ENCODE measurements at regions not wholly inside any gene's neighbourhood (a gene's known extent, or its start where the extent isn't known, plus 50 kb on each side); places are given as distances from the start of the nearest gene placed in this dataset.

GRCh38 chr6:82588859-82589412, 225.3 kb downstream of the TPBG start:
- H3K23ac ChIP-seq (ENCODE audit: low read length in 2 of 2), result no peak overlapping the region
- no peak overlapping the region for H2AFZ ChIP-seq (ENCODE audit: low read depth, low read length)
- no peaks in the 10 kb centered on the region for H3K36me3 ChIP-seq (ENCODE audit: control insufficient read depth in 1 of 2, insufficient read depth in 2 of 2, low read depth in 1 of 2, low read length in 2 of 2)
- H2BK12ac ChIP-seq (ENCODE audit: low read length in 2 of 2), result no peak overlapping the region
- no peak overlapping the region for H2BK15ac ChIP-seq (ENCODE audit: low read depth, poor library complexity, severe bottlenecking)
- H2BK5ac ChIP-seq (ENCODE audit: low read depth, low read length, poor library complexity, severe bottlenecking), result no peak overlapping the region
- no peak overlapping the region for H2BK120ac ChIP-seq (ENCODE audit: low read depth, low read length)
- no peak overlapping the region for H3K9ac ChIP-seq (ENCODE audit: low read length)
- H3K27me3 ChIP-seq (ENCODE audit: control insufficient read depth in 1 of 2, insufficient read depth in 1 of 2, low read length in 2 of 2), result no peaks in the 10 kb centered on the region
- no peaks in the 10 kb centered on the region for H3K9me3 ChIP-seq (ENCODE audit: control insufficient read depth, low read length)
- no peaks in the 10 kb centered on the region for H3K79me1 ChIP-seq (replicated peaks; ENCODE audit: low read length, poor library complexity, severe bottlenecking)
- H2AK5ac ChIP-seq (ENCODE audit: low read length, severe bottlenecking), result no peak overlapping the region
- H3K27ac ChIP-seq (ENCODE audit: low read length, poor library complexity, severe bottlenecking), result no peak overlapping the region
- no peaks in the 10 kb centered on the region for H3K4me1 ChIP-seq (ENCODE audit: control insufficient read depth, insufficient read depth, low read depth, low read length)
- no peak overlapping the region for H3K4me3 ChIP-seq (ENCODE audit: insufficient read depth in 1 of 2, low read depth in 1 of 2, low read length in 2 of 2)
- H3K4me2 ChIP-seq (ENCODE audit: low read length, poor library complexity, severe bottlenecking), result no peak overlapping the region
- H4K8ac ChIP-seq (ENCODE audit: low read length), result no peak overlapping the region
- no peak for DNase-seq
- no peak overlapping the region for H3K18ac ChIP-seq (ENCODE audit: low read depth in 1 of 2, low read length in 2 of 2)
- no peak overlapping the region for H4K91ac ChIP-seq (ENCODE audit: low read length)
- WGBS, result 72% methylated on average over 1 of the region's 1 CpG
- H3K4ac ChIP-seq (ENCODE audit: low read depth in 1 of 2, low read length in 2 of 2), result no peak overlapping the region
- no peak overlapping the region for H3K14ac ChIP-seq (ENCODE audit: low read length in 2 of 2)

GRCh38 chr6:82589509-82590206, 226.0 kb downstream of the TPBG start:
- Histone ChIP-seq H4K91ac (ENCODE audit: low read length) (no peak overlapping the region), H3K4me3 (ENCODE audit: insufficient read depth in 1 of 2, low read depth in 1 of 2, low read length in 2 of 2) (no peak overlapping the region), H3K23ac (ENCODE audit: low read length in 2 of 2) (no peak overlapping the region), H3K27me3 (ENCODE audit: control insufficient read depth in 1 of 2, insufficient read depth in 1 of 2, low read length in 2 of 2) (no peaks in the 10 kb centered on the region), H2BK12ac (ENCODE audit: low read length in 2 of 2) (no peak overlapping the region), H3K9me3 (ENCODE audit: control insufficient read depth, low read length) (no peaks in the 10 kb centered on the region), H3K4ac (ENCODE audit: low read depth in 1 of 2, low read length in 2 of 2) (no peak overlapping the region), H4K8ac (ENCODE audit: low read length) (no peak overlapping the region), H3K4me1 (ENCODE audit: control insufficient read depth, insufficient read depth, low read depth, low read length) (no peaks in the 10 kb centered on the region), H3K14ac (ENCODE audit: low read length in 2 of 2) (no peak overlapping the region), H2AK5ac (ENCODE audit: low read length, severe bottlenecking) (no peak overlapping the region), H2BK5ac (ENCODE audit: low read depth, low read length, poor library complexity, severe bottlenecking) (no peak overlapping the region), H2BK120ac (ENCODE audit: low read depth, low read length) (no peak overlapping the region), H3K18ac (ENCODE audit: low read depth in 1 of 2, low read length in 2 of 2) (peak overlapping the region in 1 of 2 experiments; percentile 11), H2AFZ (ENCODE audit: low read depth, low read length) (no peak overlapping the region), H3K9ac (ENCODE audit: low read length) (no peak overlapping the region), H3K79me1 (replicated peaks; ENCODE audit: low read length, poor library complexity, severe bottlenecking) (no peaks in the 10 kb centered on the region), H3K4me2 (ENCODE audit: low read length, poor library complexity, severe bottlenecking) (no peak overlapping the region), H2BK15ac (ENCODE audit: low read depth, poor library complexity, severe bottlenecking) (no peak overlapping the region), H3K27ac (ENCODE audit: low read length, poor library complexity, severe bottlenecking) (no peak overlapping the region), H3K36me3 (ENCODE audit: control insufficient read depth in 1 of 2, insufficient read depth in 2 of 2, low read depth in 1 of 2, low read length in 2 of 2) (no peaks in the 10 kb centered on the region)
- DNase-seq, result peak; percentile 84
- 40% methylated on average over 4 of the region's 5 CpGs for WGBS

DNA sequence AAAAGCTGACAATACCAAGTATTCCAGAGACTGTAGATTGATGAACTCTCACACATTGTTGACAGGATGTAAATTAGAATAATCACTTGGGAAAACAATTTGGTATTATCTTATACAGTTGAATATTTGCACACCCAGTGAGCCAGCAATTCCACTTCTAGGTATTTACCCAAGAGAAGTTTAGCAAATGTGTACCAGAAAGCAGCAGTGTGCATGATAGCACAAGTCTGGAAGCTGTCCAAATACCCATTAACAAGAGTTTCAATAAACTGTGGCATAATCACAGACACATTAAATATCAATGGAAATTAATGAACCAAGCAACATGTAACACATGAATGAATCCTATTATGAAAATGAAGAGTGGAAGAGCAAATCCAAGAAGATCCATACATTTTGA, 233.6 kb downstream of the TPBG start:
- no peak overlapping the region for H2AK5ac ChIP-seq (ENCODE audit: low read length, severe bottlenecking)
- H3K18ac ChIP-seq (ENCODE audit: low read depth in 1 of 2, low read length in 2 of 2), result no peak overlapping the region
- DNase-seq, result no peak
- no peak overlapping the region for H2AFZ ChIP-seq (ENCODE audit: low read depth, low read length)
- no peak overlapping the region for H3K4ac ChIP-seq (ENCODE audit: low read depth in 1 of 2, low read length in 2 of 2)
- H3K23ac ChIP-seq (ENCODE audit: low read length in 2 of 2), result no peak overlapping the region
- no peak overlapping the region for H3K4me3 ChIP-seq (ENCODE audit: insufficient read depth in 1 of 2, low read depth in 1 of 2, low read length in 2 of 2)
- no peak overlapping the region for H3K4me2 ChIP-seq (ENCODE audit: low read length, poor library complexity, severe bottlenecking)
- H2BK5ac ChIP-seq (ENCODE audit: low read depth, low read length, poor library complexity, severe bottlenecking), result no peak overlapping the region
- no peaks in the 10 kb centered on the region for H3K79me1 ChIP-seq (replicated peaks; ENCODE audit: low read length, poor library complexity, severe bottlenecking)
- no peak overlapping the region for H2BK120ac ChIP-seq (ENCODE audit: low read depth, low read length)
- H2BK15ac ChIP-seq (ENCODE audit: low read depth, poor library complexity, severe bottlenecking), result no peak overlapping the region
- H2BK12ac ChIP-seq (ENCODE audit: low read length in 2 of 2), result no peak overlapping the region
- no peak overlapping the region for H4K8ac ChIP-seq (ENCODE audit: low read length)
- no peaks in the 10 kb centered on the region for H3K4me1 ChIP-seq (ENCODE audit: control insufficient read depth, insufficient read depth, low read depth, low read length)
- no peaks in the 10 kb centered on the region for H3K27me3 ChIP-seq (ENCODE audit: control insufficient read depth in 1 of 2, insufficient read depth in 1 of 2, low read length in 2 of 2)
- no peak overlapping the region for H3K9ac ChIP-seq (ENCODE audit: low read length)
- no peak overlapping the region for H4K91ac ChIP-seq (ENCODE audit: low read length)
- no peaks in the 10 kb centered on the region for H3K9me3 ChIP-seq (ENCODE audit: control insufficient read depth, low read length)
- no peaks in the 10 kb centered on the region for H3K36me3 ChIP-seq (ENCODE audit: control insufficient read depth in 1 of 2, insufficient read depth in 2 of 2, low read depth in 1 of 2, low read length in 2 of 2)
- no peak overlapping the region for H3K14ac ChIP-seq (ENCODE audit: low read length in 2 of 2)
- H3K27ac ChIP-seq (ENCODE audit: low read length, poor library complexity, severe bottlenecking), result no peak overlapping the region

GRCh38 chr6:82602776-82603175, 239.2 kb downstream of the TPBG start:
- Histone ChIP-seq H2BK5ac (ENCODE audit: low read depth, low read length, poor library complexity, severe bottlenecking) (no peak overlapping the region), H3K36me3 (ENCODE audit: control insufficient read depth in 1 of 2, insufficient read depth in 2 of 2, low read depth in 1 of 2, low read length in 2 of 2) (no peaks in the 10 kb centered on the region), H2BK12ac (ENCODE audit: low read length in 2 of 2) (no peak overlapping the region), H4K91ac (ENCODE audit: low read length) (no peak overlapping the region), H3K4me3 (ENCODE audit: insufficient read depth in 1 of 2, low read depth in 1 of 2, low read length in 2 of 2) (no peak overlapping the region), H3K23ac (ENCODE audit: low read length in 2 of 2) (no peak overlapping the region), H3K9me3 (ENCODE audit: control insufficient read depth, low read length) (no peaks in the 10 kb centered on the region), H3K27ac (ENCODE audit: low read length, poor library complexity, severe bottlenecking) (no peak overlapping the region), H3K9ac (ENCODE audit: low read length) (no peak overlapping the region), H2BK15ac (ENCODE audit: low read depth, poor library complexity, severe bottlenecking) (no peak overlapping the region), H3K4me1 (ENCODE audit: control insufficient read depth, insufficient read depth, low read depth, low read length) (no peaks in the 10 kb centered on the region), H3K14ac (ENCODE audit: low read length in 2 of 2) (no peak overlapping the region), H2BK120ac (ENCODE audit: low read depth, low read length) (no peak overlapping the region), H3K4ac (ENCODE audit: low read depth in 1 of 2, low read length in 2 of 2) (no peak overlapping the region), H2AFZ (ENCODE audit: low read depth, low read length) (no peak overlapping the region), H2AK5ac (ENCODE audit: low read length, severe bottlenecking) (no peak overlapping the region), H3K79me1 (replicated peaks; ENCODE audit: low read length, poor library complexity, severe bottlenecking) (no peaks in the 10 kb centered on the region), H3K4me2 (ENCODE audit: low read length, poor library complexity, severe bottlenecking) (no peak overlapping the region), H3K18ac (ENCODE audit: low read depth in 1 of 2, low read length in 2 of 2) (no peak overlapping the region), H3K27me3 (ENCODE audit: control insufficient read depth in 1 of 2, insufficient read depth in 1 of 2, low read length in 2 of 2) (no peaks in the 10 kb centered on the region), H4K8ac (ENCODE audit: low read length) (no peak overlapping the region)
- WGBS, result 80% methylated on average over 1 of the region's 4 CpGs
- DNase-seq, result no peak

Measured in mesenchymal stem cell (in vitro differentiated cells and primary cell).